ENCODE measurements at regions not wholly inside any gene's neighbourhood (a gene's known extent, or its start where the extent isn't known, plus 50 kb on each side); places are given as distances from the start of the nearest gene placed in this dataset.
A peak's percentile ranks its signal among the peaks of the same experiment; 100 is the strongest.

DNA sequence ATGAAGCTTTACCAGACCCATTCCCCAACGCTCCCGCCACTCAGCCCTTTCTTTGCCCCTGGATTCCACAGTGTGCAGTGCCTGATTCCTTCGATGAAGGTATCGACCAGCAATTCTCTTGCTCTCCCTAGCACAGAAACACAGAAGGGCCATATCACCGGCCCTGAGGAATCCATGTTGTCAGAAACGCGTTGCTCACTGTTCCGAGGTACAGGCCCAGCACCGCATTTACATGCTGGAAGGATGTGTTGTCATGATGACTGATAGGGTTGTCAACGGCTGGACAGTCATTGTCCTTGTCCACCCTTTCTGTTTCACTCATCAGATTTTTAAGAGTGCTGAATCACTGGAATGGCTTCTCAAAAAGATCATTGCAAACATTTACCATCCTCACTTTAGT is 57.2 kb upstream of the GPR6 start:
- DNase-seq (ENCODE audit: low spot score) = no peak

DNA sequence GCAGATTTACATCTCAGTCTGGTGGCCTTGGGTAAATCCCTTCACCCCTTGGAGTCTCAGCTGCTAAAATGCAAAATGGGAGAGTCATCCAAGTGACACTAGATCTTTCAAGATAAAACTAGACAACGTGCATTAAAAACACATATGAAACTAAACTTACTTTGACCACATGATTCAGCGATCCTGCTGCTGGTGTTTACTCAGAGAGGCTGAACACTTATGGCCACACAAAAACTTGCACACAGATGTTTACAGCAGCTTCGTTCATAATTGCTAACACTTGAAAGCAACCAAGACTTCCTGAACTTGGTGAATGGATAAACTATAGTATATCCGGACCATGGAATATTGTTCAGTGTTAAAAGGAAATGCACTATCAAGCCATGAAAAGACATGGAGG is 55.3 kb upstream of the GPR6 start:
- peak; percentile 28 for DNase-seq (ENCODE audit: low spot score)

DNA sequence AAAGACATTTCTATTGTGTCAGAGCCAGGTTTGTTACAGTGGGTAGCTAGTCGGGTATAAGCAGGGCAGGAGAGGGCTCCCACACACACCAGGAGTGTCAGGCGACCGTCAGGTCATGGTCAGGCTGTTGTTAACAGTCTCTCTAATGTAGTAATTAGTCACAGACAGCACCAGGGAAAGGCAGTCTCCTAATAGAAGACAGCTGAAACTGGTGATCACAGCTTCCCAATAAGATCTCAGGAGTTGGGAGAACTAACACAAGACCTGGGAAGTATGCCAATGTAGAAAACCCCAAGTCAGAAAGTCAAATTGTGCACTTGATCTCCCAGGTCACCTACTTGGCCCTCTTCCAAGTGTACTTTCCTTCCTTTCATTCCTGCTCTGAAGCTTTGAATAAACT is 53.0 kb upstream of the GPR6 start:
- peak; percentile 5 for DNase-seq (ENCODE audit: low spot score)

DNA sequence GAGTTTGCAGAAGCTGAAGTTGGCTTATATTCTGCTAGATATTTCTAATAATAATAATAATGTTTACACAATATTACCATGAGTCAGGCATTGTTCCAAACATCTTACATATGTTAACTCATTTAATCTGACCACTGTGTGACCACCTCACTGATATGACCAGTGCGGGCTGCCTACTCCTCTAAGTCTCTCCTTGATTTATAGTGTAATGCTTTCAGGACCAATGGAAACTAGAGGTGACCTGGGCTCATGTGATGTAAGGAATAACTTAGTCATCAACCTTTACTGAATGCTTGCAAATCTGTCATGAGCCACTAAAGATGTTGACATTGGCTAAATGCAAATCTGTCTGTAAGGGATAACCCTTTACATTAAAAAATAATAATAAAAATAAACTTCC is 51.1 kb upstream of the GPR6 start:
- DNase-seq (ENCODE audit: low spot score) = no peak
